Prostate gland (tissue), 2 donors: ENCODE measurements at regions not wholly inside any gene's neighbourhood (a gene's known extent, or its start where the extent isn't known, plus 50 kb on each side); places are given as distances from the start of the nearest gene placed in this dataset.

Experiments
- DNase-seq: peaks from one replicate; pipeline ENCODE4 v3.0.0-alpha.2; 2019; ENCODE audit warnings: low spot score
- H3K27ac ChIP-seq, 2 donors: fragments of 200-600 bp; sonication (generic); 2 replicates each; pipeline ENCODE4 v1.5.1; 2017 to 2019
- H3K27me3 ChIP-seq: fragments of 200-600 bp; sonication (generic); replicated peaks from 2 replicates; pipeline ENCODE4 v1.5.1; 2019; ENCODE audit not compliant: insufficient read depth
- H3K36me3 ChIP-seq, 2 donors: fragments of 200-600 bp; sonication (generic); 1 replicate in 1 of 2; 2 replicates in 1 of 2; pipeline versions ENCODE4 v1.5.1 to v1.8.1; 2017 to 2019
- H3K4me1 ChIP-seq: fragments of 200-600 bp; sonication (generic); replicated peaks from 2 replicates; pipeline ENCODE4 v1.5.1; 2019
- H3K4me3 ChIP-seq, 2 donors: fragments of 200-600 bp; sonication (generic); 2 replicates each; pipeline ENCODE4 v1.5.1; 2017 to 2019
- H3K9me3 ChIP-seq: fragments of 200-600 bp; sonication (generic); 2 replicates; pipeline ENCODE4 v1.5.1; 2017
- CTCF ChIP-seq, 4 experiments: fragments of 200-600 bp in 2 of 4; fragments of 450-650 bp in 2 of 4; sonication (generic) in 2 of 4; IDR thresholded peaks; 1 replicate in 3 of 4; 2 replicates in 1 of 4; pipeline ENCODE4 v1.5.1; 2016 to 2019; ENCODE audit warnings: antibody characterized with exemption in 4 of 4, mild to moderate bottlenecking in 2 of 4, moderate library complexity in 2 of 4
- POLR2A ChIP-seq: fragments of 450-650 bp; IDR thresholded peaks from one replicate; pipeline ENCODE4 v1.6.1; 2016; ENCODE audit warnings: antibody characterized with exemption, mild to moderate bottlenecking
- POLR2AphosphoS5 ChIP-seq: sonication (generic); formaldehyde crosslinking; IDR thresholded peaks from one replicate; pipeline ENCODE4 v1.6.1; 2017; ENCODE audit warnings: antibody characterized with exemption
- WGBS: methylation state at CpG from one replicate; pipeline ENCODE4 v1.1.5; 2018; 5-methylcytosine and 5-hydroxymethylcytosine counted together
- intact Hi-C: fragments of 100-400 bp; cut with DNase I; formaldehyde crosslinking; loops from one replicate; pipeline ENCODE4 v1.14.2; 2022

- TF ChIP-seq CTCF (IDR thresholded peaks at IDR 0.05) (no peak), POLR2AphosphoS5 (no peak), POLR2A (no peak)
- Histone ChIP-seq H3K27ac (no peak overlapping the region), H3K4me1 (no peaks in the 10 kb centered on the region), H3K4me3 (no peak overlapping the region), H3K9me3 (no peaks in the 10 kb centered on the region), H3K36me3 (no peaks in the 10 kb centered on the region), H3K27me3 (no peaks in the 10 kb centered on the region)
- WGBS: 88% methylated on average over 2 of the region's 2 CpGs
- DNase-seq: no peak
- intact Hi-C loops: no loop called here
Observed at GRCh38 chr18:30487962-30488361, 554.6 kb downstream of the DSC3 start.

- no peaks in the 10 kb centered on the region for H3K27me3 ChIP-seq
- no peak overlapping the region for H3K4me3 ChIP-seq
- intact Hi-C loops: no loop called here
- DNase-seq: no peak
- TF ChIP-seq POLR2AphosphoS5 (no peak), POLR2A (no peak), CTCF (IDR thresholded peaks at IDR 0.05) (no peak)
- H3K36me3 ChIP-seq: no peaks in the 10 kb centered on the region
- WGBS: 53% methylated on average over 1 of the region's 1 CpG
- no peak overlapping the region for H3K27ac ChIP-seq
- no peaks in the 10 kb centered on the region for H3K4me1 ChIP-seq
- no peaks in the 10 kb centered on the region for H3K9me3 ChIP-seq
Observed at GRCh38 chr18:30486856-30487255, 555.7 kb downstream of the DSC3 start.

GRCh38 chr18:30485078-30485477 lies 557.5 kb downstream of the DSC3 start:
- H3K4me3 ChIP-seq: no peak overlapping the region
- 65% methylated on average over 2 of the region's 2 CpGs for WGBS
- H3K4me1 ChIP-seq: no peaks in the 10 kb centered on the region
- H3K36me3 ChIP-seq: no peaks in the 10 kb centered on the region
- no peaks in the 10 kb centered on the region for H3K27me3 ChIP-seq
- H3K9me3 ChIP-seq: no peaks in the 10 kb centered on the region
- no peak overlapping the region for H3K27ac ChIP-seq
- no peak for DNase-seq
- intact Hi-C loops: no loop called here
- no peak for TF ChIP-seq POLR2A
- no peak for TF ChIP-seq POLR2AphosphoS5
- TF ChIP-seq CTCF (IDR thresholded peaks at IDR 0.05): no peak

GRCh38 chr18:30481871-30482270 lies 560.7 kb downstream of the DSC3 start:
- DNase-seq: no peak
- Histone ChIP-seq H3K36me3 (no peaks in the 10 kb centered on the region), H3K9me3 (no peaks in the 10 kb centered on the region), H3K4me3 (no peak overlapping the region), H3K4me1 (no peaks in the 10 kb centered on the region), H3K27ac (no peak overlapping the region), H3K27me3 (no peaks in the 10 kb centered on the region)
- WGBS: 81% methylated on average over 8 of the region's 8 CpGs
- intact Hi-C loops: no loop called here
- TF ChIP-seq POLR2A: no peak
- no peak for TF ChIP-seq POLR2AphosphoS5
- TF ChIP-seq CTCF (IDR thresholded peaks at IDR 0.05): no peak

GRCh38 chr18:30469091-30469490 lies 573.5 kb downstream of the DSC3 start:
- no peak overlapping the region for H3K27ac ChIP-seq
- H3K27me3 ChIP-seq: no peaks in the 10 kb centered on the region
- H3K4me1 ChIP-seq: no peaks in the 10 kb centered on the region
- no peak for DNase-seq
- TF ChIP-seq POLR2A: no peak
- 63% methylated on average over 4 of the region's 4 CpGs for WGBS
- intact Hi-C loops: no loop called here
- no peak overlapping the region for H3K4me3 ChIP-seq
- H3K9me3 ChIP-seq: no peaks in the 10 kb centered on the region
- no peaks in the 10 kb centered on the region for H3K36me3 ChIP-seq
